Stimulated activated CD8-positive, alpha-beta memory T cell treated with anti-CD3 and anti-CD28 coated beads, Interleukin-4, amount 100 ng/mL, for 48 hours (primary cell): ENCODE measurements at regions not wholly inside any gene's neighbourhood (a gene's known extent, or its start where the extent isn't known, plus 50 kb on each side); places are given as distances from the start of the nearest gene placed in this dataset.
"Not testable (repeated sequence)": the region's sequence is repeated elsewhere in the genome, so short reads cannot be mapped to it uniquely, and the experiment has no call there.

Source experiments
- DNase-seq: peaks from one replicate; pipeline ENCODE4 v3.0.0-alpha.2; 2020

- no peak for DNase-seq
Observed at GRCh38 chr14:26655128-26655527, 57.3 kb upstream of the NOVA1 start.

GRCh38 chr14:26663506-26663905 lies 65.7 kb upstream of the NOVA1 start:
- DNase-seq, result no peak

GRCh38 chr14:26678732-26679420 lies 81.0 kb upstream of the NOVA1 start:
- DNase-seq, result not testable (repeated sequence)

- DNase-seq, result no peak
Observed at GRCh38 chr14:26685401-26685800, 87.6 kb upstream of the NOVA1 start.

- DNase-seq, result no peak
Observed at GRCh38 chr14:26687301-26687837, 89.5 kb upstream of the NOVA1 start.

GRCh38 chr14:26694521-26694920 lies 96.7 kb upstream of the NOVA1 start:
- DNase-seq, result no peak

- DNase-seq, result no peak
Observed at GRCh38 chr14:26702721-26703230, 104.9 kb upstream of the NOVA1 start.

GRCh38 chr14:26703686-26704366 lies 106.0 kb upstream of the NOVA1 start:
- no peak for DNase-seq

GRCh38 chr14:26707234-26707633 lies 109.4 kb upstream of the NOVA1 start:
- DNase-seq, result no peak

- DNase-seq, result no peak
Observed at GRCh38 chr14:26709019-26709418, 111.2 kb upstream of the NOVA1 start.

- DNase-seq, result no peak
Observed at GRCh38 chr14:26719514-26719913, 121.7 kb upstream of the NOVA1 start.

- no peak for DNase-seq
Observed at GRCh38 chr14:26722258-26722657, 124.4 kb upstream of the NOVA1 start.

- DNase-seq, result no peak
Observed at GRCh38 chr14:26729851-26730250, 132.0 kb upstream of the NOVA1 start.

GRCh38 chr14:26730929-26731618 lies 133.2 kb upstream of the NOVA1 start:
- no peak for DNase-seq

- DNase-seq, result no peak
Observed at GRCh38 chr14:26735811-26736210, 138.0 kb upstream of the NOVA1 start.

GRCh38 chr14:26738571-26738970 lies 140.7 kb upstream of the NOVA1 start:
- DNase-seq, result no peak

GRCh38 chr14:26741711-26742212 lies 143.9 kb upstream of the NOVA1 start:
- no peak for DNase-seq

GRCh38 chr14:26743284-26743683 lies 145.5 kb upstream of the NOVA1 start:
- DNase-seq, result no peak

- DNase-seq, result no peak
Observed at GRCh38 chr14:26744903-26745302, 147.1 kb upstream of the NOVA1 start.

- no peak for DNase-seq
Observed at GRCh38 chr14:26761532-26761931, 163.7 kb upstream of the NOVA1 start.

- no peak for DNase-seq
Observed at GRCh38 chr14:26765301-26765700, 167.5 kb upstream of the NOVA1 start.

GRCh38 chr14:26765768-26766520 lies 168.1 kb upstream of the NOVA1 start:
- DNase-seq, result no peak

GRCh38 chr14:26766726-26767125 lies 168.9 kb upstream of the NOVA1 start:
- DNase-seq, result no peak
